OCI-LY3 (cell line): ENCODE measurements at regions not wholly inside any gene's neighbourhood (a gene's known extent, or its start where the extent isn't known, plus 50 kb on each side); places are given as distances from the start of the nearest gene placed in this dataset.

Experiments used
- CTCF ChIP-seq: fragments of 200-600, 300-600 bp; sonication (generic); IDR thresholded peaks from 2 replicates; pipeline ENCODE4 v1.5.1; 2014; ENCODE audit warnings: antibody characterized with exemption, low read length, low read depth
- EZH2phosphoT487 ChIP-seq: fragments of 200-600 bp; shearing (Covaris generic); IDR thresholded peaks from 2 replicates; pipeline ENCODE4 v1.6.1; 2018; ENCODE audit warnings: antibody characterized with exemption, mixed run types, low read depth

DNA sequence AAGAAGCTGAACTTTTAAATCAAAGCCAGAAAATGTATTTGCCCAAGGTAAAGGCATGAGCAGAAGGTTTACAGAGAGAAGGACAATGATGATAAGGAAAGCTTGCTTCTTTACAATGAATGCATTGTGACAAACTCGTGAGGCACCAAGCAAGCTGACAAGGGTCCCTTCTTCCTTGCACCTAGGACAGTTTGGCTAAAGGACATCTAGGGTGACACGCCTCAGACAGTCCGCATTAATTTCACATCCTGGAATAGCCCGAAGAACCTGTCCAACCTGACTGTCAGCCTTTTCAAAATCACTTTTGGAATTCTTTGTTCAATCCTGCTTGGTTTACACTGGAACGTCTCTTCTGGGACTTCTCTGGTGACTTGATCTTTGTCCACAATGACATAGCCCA is 146.4 kb upstream of the MAP3K1 start:
- TF ChIP-seq CTCF (no peak), EZH2phosphoT487 (no peak)
